Ishikawa (cell line): ENCODE measurements at regions not wholly inside any gene's neighbourhood (a gene's known extent, or its start where the extent isn't known, plus 50 kb on each side); places are given as distances from the start of the nearest gene placed in this dataset.

Source experiments
- CEBPB ChIP-seq: IDR thresholded peaks from 2 replicates; pipeline ENCODE4 v1.6.1; 2012
- CREB1 ChIP-seq: IDR thresholded peaks from 2 replicates; pipeline ENCODE4 v1.6.1; 2012; ENCODE audit warnings: low read depth
- EGR1 ChIP-seq: IDR thresholded peaks from 2 replicates; pipeline ENCODE4 v1.6.1; 2012
- EP300 ChIP-seq: IDR thresholded peaks from 2 replicates; pipeline ENCODE4 v1.6.1; 2012; ENCODE audit warnings: borderline replicate concordance
- FOXM1 ChIP-seq: IDR thresholded peaks from 2 replicates; pipeline ENCODE4 v1.6.1; 2012; ENCODE audit warnings: low read depth, borderline replicate concordance
- MAX ChIP-seq: IDR thresholded peaks from 2 replicates; pipeline ENCODE4 v1.6.1; 2012
- NFIC ChIP-seq: IDR thresholded peaks from 2 replicates; pipeline ENCODE4 v1.6.1; 2012
- RAD21 ChIP-seq: IDR thresholded peaks from 2 replicates; pipeline ENCODE4 v1.6.1; 2012; ENCODE audit warnings: low read depth
- REST ChIP-seq: IDR thresholded peaks from 2 replicates; pipeline ENCODE4 v1.6.1; 2012; ENCODE audit warnings: low read depth, mild to moderate bottlenecking
- TAF1 ChIP-seq: IDR thresholded peaks from 2 replicates; pipeline ENCODE4 v1.6.1; 2012; ENCODE audit warnings: low read depth, mild to moderate bottlenecking
- TCF12 ChIP-seq: IDR thresholded peaks from 2 replicates; pipeline ENCODE4 v1.6.1; 2012; ENCODE audit warnings: low read depth
- TEAD4 ChIP-seq: IDR thresholded peaks from 2 replicates; pipeline ENCODE4 v1.6.1; 2012
- USF1 ChIP-seq: IDR thresholded peaks from 2 replicates; pipeline ENCODE4 v1.6.1; 2012
- YY1 ChIP-seq: IDR thresholded peaks from 2 replicates; pipeline ENCODE4 v1.6.1; 2012; ENCODE audit warnings: low read depth
- ZBTB7A ChIP-seq: IDR thresholded peaks from 2 replicates; pipeline ENCODE4 v1.6.1; 2012; ENCODE audit warnings: low read depth

GRCh38 chr9:20271096-20271495, 351.2 kb downstream of the MLLT3 start:
- TF ChIP-seq RAD21: no peak
- TF ChIP-seq MAX: no peak
- no peak for TF ChIP-seq FOXM1

- no peak for TF ChIP-seq ZBTB7A
Measured at GRCh38 chr9:20270161-20270560, 352.1 kb downstream of the MLLT3 start.

GRCh38 chr9:20269620-20270019, 352.7 kb downstream of the MLLT3 start:
- TF ChIP-seq RAD21 (no peak), USF1 (no peak), NFIC (no peak), ZBTB7A (no peak), TAF1 (no peak), EGR1 (no peak), YY1 (no peak), CREB1 (no peak), MAX (no peak), FOXM1 (no peak), TEAD4 (no peak), EP300 (no peak), TCF12 (no peak), CEBPB (no peak), REST (no peak)

- TF ChIP-seq NFIC (no peak), REST (no peak)
Measured at GRCh38 chr9:20264896-20265295, 357.4 kb downstream of the MLLT3 start.

- TF ChIP-seq TEAD4 (no peak), TCF12 (no peak), CEBPB (no peak), EP300 (no peak), EGR1 (no peak), NFIC (no peak), YY1 (no peak), RAD21 (no peak), TAF1 (no peak), USF1 (no peak), CREB1 (no peak), REST (no peak), MAX (no peak), FOXM1 (no peak)
Measured at GRCh38 chr9:20262611-20263010, 359.7 kb downstream of the MLLT3 start.
